ENCODE measurements at regions not wholly inside any gene's neighbourhood (a gene's known extent, or its start where the extent isn't known, plus 50 kb on each side); places are given as distances from the start of the nearest gene placed in this dataset.

- no peak for DNase-seq (ENCODE audit: low read depth)
Observed at GRCh38 chr4:17112292-17112659, 213.8 kb upstream of the LDB2 start.

- no peak for DNase-seq (ENCODE audit: low read depth)
Observed at GRCh38 chr4:17109126-17109525, 210.7 kb upstream of the LDB2 start.

GRCh38 chr4:17103231-17103630 lies 204.8 kb upstream of the LDB2 start:
- peak; percentile 80 for DNase-seq (ENCODE audit: low read depth)

GRCh38 chr4:17098996-17099395 lies 200.6 kb upstream of the LDB2 start:
- DNase-seq (ENCODE audit: low read depth): no peak

- no peak for DNase-seq (ENCODE audit: low read depth)
Observed at GRCh38 chr4:17098401-17098800, 200.0 kb upstream of the LDB2 start.

- no peak for DNase-seq (ENCODE audit: low read depth)
Observed at GRCh38 chr4:17097362-17097761, 198.9 kb upstream of the LDB2 start.

- DNase-seq (ENCODE audit: low read depth): peak; percentile 24
Observed at GRCh38 chr4:17096692-17097091, 198.2 kb upstream of the LDB2 start.

GRCh38 chr4:17095771-17096170 lies 197.3 kb upstream of the LDB2 start:
- DNase-seq (ENCODE audit: low read depth): no peak

GRCh38 chr4:17094876-17095210 lies 196.4 kb upstream of the LDB2 start:
- DNase-seq (ENCODE audit: low read depth): no peak

- DNase-seq (ENCODE audit: low read depth): no peak
Observed at GRCh38 chr4:17094159-17094875, 195.9 kb upstream of the LDB2 start.

GRCh38 chr4:17093481-17093880 lies 195.0 kb upstream of the LDB2 start:
- no peak for DNase-seq (ENCODE audit: low read depth)

GRCh38 chr4:17092736-17093437 lies 194.4 kb upstream of the LDB2 start:
- DNase-seq (ENCODE audit: low read depth): no peak

- DNase-seq (ENCODE audit: low read depth): no peak
Observed at GRCh38 chr4:17091104-17091503, 192.7 kb upstream of the LDB2 start.

GRCh38 chr4:17090063-17090462 lies 191.6 kb upstream of the LDB2 start:
- DNase-seq (ENCODE audit: low read depth): no peak

- DNase-seq (ENCODE audit: low read depth): no peak
Observed at GRCh38 chr4:17085416-17085815, 187.0 kb upstream of the LDB2 start.

- DNase-seq (ENCODE audit: low read depth): peak; percentile 82
Observed at GRCh38 chr4:17082186-17082585, 183.7 kb upstream of the LDB2 start.

GRCh38 chr4:17081179-17081578 lies 182.7 kb upstream of the LDB2 start:
- DNase-seq (ENCODE audit: low read depth): no peak

GRCh38 chr4:17077105-17077504 lies 178.7 kb upstream of the LDB2 start:
- DNase-seq (ENCODE audit: low read depth): no peak

- peak; percentile 27 for DNase-seq (ENCODE audit: low read depth)
Observed at GRCh38 chr4:17072483-17072882, 174.0 kb upstream of the LDB2 start.

- no peak for DNase-seq (ENCODE audit: low read depth)
Observed at GRCh38 chr4:17068891-17069290, 170.4 kb upstream of the LDB2 start.

- no peak for DNase-seq (ENCODE audit: low read depth)
Observed at GRCh38 chr4:17068392-17068791, 169.9 kb upstream of the LDB2 start.

GRCh38 chr4:17066972-17067371 lies 168.5 kb upstream of the LDB2 start:
- peak; percentile 91 for DNase-seq (ENCODE audit: low read depth)

- peak; percentile 30 for DNase-seq (ENCODE audit: low read depth)
Observed at GRCh38 chr4:17066236-17066635, 167.8 kb upstream of the LDB2 start.

- DNase-seq (ENCODE audit: low read depth): no peak
Observed at GRCh38 chr4:17065821-17066220, 167.4 kb upstream of the LDB2 start.
